ENCODE measurements at regions not wholly inside any gene's neighbourhood (a gene's known extent, or its start where the extent isn't known, plus 50 kb on each side); places are given as distances from the start of the nearest gene placed in this dataset.

DNA sequence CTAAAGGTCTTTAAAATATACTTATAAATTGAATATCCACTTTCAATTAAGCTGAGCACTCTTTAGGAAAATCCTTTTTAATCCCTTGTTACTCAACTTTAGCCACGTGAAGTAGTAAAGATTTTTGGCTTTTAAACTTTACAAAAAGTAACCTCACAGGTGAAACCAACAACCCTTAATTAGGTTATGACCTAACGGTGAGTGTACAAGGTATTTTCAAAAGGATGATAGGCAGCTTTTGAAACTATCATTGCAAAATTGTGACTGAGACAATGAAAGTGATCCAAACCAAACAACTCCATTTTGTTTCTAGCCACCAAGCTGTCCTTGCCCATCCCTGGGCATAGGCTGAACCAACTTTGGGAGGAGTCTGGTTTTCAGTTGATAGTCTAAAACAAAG lies 940.2 kb downstream of the OTOL1 start:
- no peak overlapping the region for H3K23ac ChIP-seq (ENCODE audit: insufficient read length, low read depth, low read length)
- H3K27me3 Mint-ChIP-seq (ENCODE audit: low read depth): no peaks in the 10 kb centered on the region
- no peaks in the 10 kb centered on the region for H4K20me1 ChIP-seq (ENCODE audit: control insufficient read depth, insufficient read depth, insufficient read length)
- no peak overlapping the region for H3K27ac ChIP-seq (ENCODE audit: insufficient read length, low read depth, low read length)
- H3K23me2 ChIP-seq (ENCODE audit: insufficient read length, low read depth, low read length, poor library complexity, severe bottlenecking): no peaks in the 10 kb centered on the region
- H3K79me2 ChIP-seq (ENCODE audit: insufficient read depth, low read length): no peaks in the 10 kb centered on the region
- H3K9ac ChIP-seq (ENCODE audit: extremely low read depth, insufficient read length, low read length): no peak overlapping the region
- no peak overlapping the region for H3K56ac ChIP-seq (ENCODE audit: insufficient read length, low read depth, low read length)
- H3K36me3 Mint-ChIP-seq (ENCODE audit: insufficient read depth in 1 of 3, low read depth in 3 of 3): peaks cover 6 to 16% (median 9%) of the 10 kb centered on the region in 3 experiments; a peak in 5 of 7 replicates
- H2AK5ac ChIP-seq (ENCODE audit: insufficient read length, low read length): no peak overlapping the region
- TF ChIP-seq, protein P1, sequence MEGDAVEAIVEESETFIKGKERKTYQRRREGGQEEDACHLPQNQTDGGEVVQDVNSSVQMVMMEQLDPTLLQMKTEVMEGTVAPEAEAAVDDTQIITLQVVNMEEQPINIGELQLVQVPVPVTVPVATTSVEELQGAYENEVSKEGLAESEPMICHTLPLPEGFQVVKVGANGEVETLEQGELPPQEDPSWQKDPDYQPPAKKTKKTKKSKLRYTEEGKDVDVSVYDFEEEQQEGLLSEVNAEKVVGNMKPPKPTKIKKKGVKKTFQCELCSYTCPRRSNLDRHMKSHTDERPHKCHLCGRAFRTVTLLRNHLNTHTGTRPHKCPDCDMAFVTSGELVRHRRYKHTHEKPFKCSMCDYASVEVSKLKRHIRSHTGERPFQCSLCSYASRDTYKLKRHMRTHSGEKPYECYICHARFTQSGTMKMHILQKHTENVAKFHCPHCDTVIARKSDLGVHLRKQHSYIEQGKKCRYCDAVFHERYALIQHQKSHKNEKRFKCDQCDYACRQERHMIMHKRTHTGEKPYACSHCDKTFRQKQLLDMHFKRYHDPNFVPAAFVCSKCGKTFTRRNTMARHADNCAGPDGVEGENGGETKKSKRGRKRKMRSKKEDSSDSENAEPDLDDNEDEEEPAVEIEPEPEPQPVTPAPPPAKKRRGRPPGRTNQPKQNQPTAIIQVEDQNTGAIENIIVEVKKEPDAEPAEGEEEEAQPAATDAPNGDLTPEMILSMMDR (conservative IDR thresholded peaks at IDR 0.05): no peak
- no peak overlapping the region for H4K91ac ChIP-seq (ENCODE audit: insufficient read length, low read depth, low read length)
- no CpG with 5 or more reads among the region's 2 CpGs for WGBS (ENCODE audit: extremely low coverage, insufficient read length, low lambda C conversion rate)
- no peak overlapping the region for H3K14ac ChIP-seq (ENCODE audit: insufficient read depth, low read length)
- no peak overlapping the region for H3K18ac ChIP-seq (ENCODE audit: insufficient read length, low read depth, low read length)
- no peak overlapping the region for H2BK120ac ChIP-seq (ENCODE audit: low read depth, low read length, poor library complexity, severe bottlenecking)
- no peak overlapping the region for H3K4ac ChIP-seq (ENCODE audit: low read depth, low read length)
- H3K27me3 ChIP-seq (ENCODE audit: insufficient read depth, low read length): no peaks in the 10 kb centered on the region
- no peak overlapping the region for H2BK20ac ChIP-seq (ENCODE audit: low read depth, low read length, poor library complexity, severe bottlenecking)
- H2AFZ ChIP-seq (ENCODE audit: low read length): no peak overlapping the region
- no peaks in the 10 kb centered on the region for H3K9me3 ChIP-seq (ENCODE audit: control insufficient read depth, low read depth, low read length)
- H3K4me3 Mint-ChIP-seq: no peak overlapping the region
- H3T11ph ChIP-seq (ENCODE audit: low read length): no peak overlapping the region
- peaks cover 8 to 13% of the 10 kb centered on the region in 2 experiments; a peak in 3 of 5 replicates for H3K9me3 Mint-ChIP-seq
- H4K5ac ChIP-seq (ENCODE audit: insufficient read length, low read depth, low read length): no peak overlapping the region
- H3K79me1 ChIP-seq (ENCODE audit: insufficient read depth, low read depth, low read length, poor library complexity, severe bottlenecking): no peaks in the 10 kb centered on the region
- H2BK12ac ChIP-seq (ENCODE audit: insufficient read length, low read depth, low read length): no peak overlapping the region
- no peaks in the 10 kb centered on the region for H3K4me1 Mint-ChIP-seq
- no peak for DNase-seq
- no peak overlapping the region for H3K27ac Mint-ChIP-seq
- H2BK5ac ChIP-seq (ENCODE audit: insufficient read length, low read length): no peak overlapping the region
- no peak overlapping the region for H3K4me2 ChIP-seq (ENCODE audit: insufficient read depth, insufficient read length, low read length)
- no peaks in the 10 kb centered on the region for H3K4me1 ChIP-seq (ENCODE audit: insufficient read depth, low read length)
- H2BK15ac ChIP-seq (ENCODE audit: low read depth, low read length): no peak overlapping the region
- no peak overlapping the region for H4K8ac ChIP-seq (replicated peaks; ENCODE audit: insufficient read length, low read depth, low read length)

Measured in H9 (cell line).